ENCODE measurements at regions not wholly inside any gene's neighbourhood (a gene's known extent, or its start where the extent isn't known, plus 50 kb on each side); places are given as distances from the start of the nearest gene placed in this dataset.

GRCh38 chr1:69510026-69510425, 57.7 kb upstream of the LRRC7 start:
- intact Hi-C loops (cut with DNase I; ENCODE audit: low total_unique reads) = no loop called here
- Histone ChIP-seq H3K9me3 (no peaks in the 10 kb centered on the region), H3K27me3 (no peaks in the 10 kb centered on the region), H3K4me1 (no peaks in the 10 kb centered on the region), H3K27ac (no peak overlapping the region), H3K4me3 (no peak overlapping the region), H3K36me3 (no peaks in the 10 kb centered on the region)
- TF ChIP-seq POLR2A (IDR thresholded peaks at IDR 0.05) = no peak
- TF ChIP-seq CTCF (IDR thresholded peaks at IDR 0.05) = no peak
- no peak for DNase-seq (ENCODE audit: low spot score in 2 of 2)

GRCh38 chr1:69511426-69512192, 56.1 kb upstream of the LRRC7 start:
- TF ChIP-seq CTCF (IDR thresholded peaks at IDR 0.05) = no peak
- TF ChIP-seq POLR2AphosphoS5 (IDR thresholded peaks at IDR 0.05) = no peak
- no peak for TF ChIP-seq POLR2A (IDR thresholded peaks at IDR 0.05)
- DNase-seq (ENCODE audit: low spot score in 2 of 2) = no peak
- H3K4me3 ChIP-seq = no peak overlapping the region
- H3K27me3 ChIP-seq = no peaks in the 10 kb centered on the region
- H3K4me1 ChIP-seq = no peaks in the 10 kb centered on the region
- intact Hi-C loops (cut with DNase I; ENCODE audit: low total_unique reads) = no loop called here
- no peaks in the 10 kb centered on the region for H3K9me3 ChIP-seq
- H3K36me3 ChIP-seq = no peaks in the 10 kb centered on the region
- H3K27ac ChIP-seq = no peak overlapping the region

- Histone ChIP-seq H3K36me3 (no peaks in the 10 kb centered on the region), H3K9me3 (no peaks in the 10 kb centered on the region), H3K27ac (no peak overlapping the region), H3K4me3 (no peak overlapping the region), H3K27me3 (no peaks in the 10 kb centered on the region), H3K4me1 (no peaks in the 10 kb centered on the region)
- intact Hi-C loops (cut with DNase I; ENCODE audit: low total_unique reads) = no loop called here
- DNase-seq (ENCODE audit: low spot score in 2 of 2) = no peak
- TF ChIP-seq POLR2A (IDR thresholded peaks at IDR 0.05) (no peak), POLR2AphosphoS5 (IDR thresholded peaks at IDR 0.05) (no peak), CTCF (IDR thresholded peaks at IDR 0.05) (no peak)
These were observed 54.1 kb upstream of the LRRC7 start for GRCh38 chr1:69513601-69514000.

All from breast epithelium (tissue), 4 donors.